MM.1S (cell line): ENCODE measurements at regions not wholly inside any gene's neighbourhood (a gene's known extent, or its start where the extent isn't known, plus 50 kb on each side); places are given as distances from the start of the nearest gene placed in this dataset.

ENCODE experiments used
- DNase-seq: peaks from one replicate; pipeline ENCODE4 v3.0.0-alpha.2; 2015
- H2AFZ ChIP-seq: fragments of 300-600 bp; sonication (generic); 2 replicates; pipeline ENCODE4 v1.6.0; 2016; ENCODE audit warnings: antibody characterized with exemption, low read length
- H3F3A ChIP-seq: fragments of 300-600 bp; sonication (generic); 2 replicates; pipeline ENCODE4 v1.6.1; 2016; ENCODE audit warnings: mild to moderate bottlenecking, antibody characterized with exemption, low read length, moderate library complexity, mixed read lengths; ENCODE audit not compliant: insufficient read depth
- H3K27ac ChIP-seq: fragments of 300-600 bp; sonication (generic); 2 replicates; pipeline ENCODE4 v1.5.1; 2016; ENCODE audit warnings: mild to moderate bottlenecking, low read length
- H3K27me3 ChIP-seq: fragments of 300-600 bp; sonication (generic); replicated peaks from 2 replicates; pipeline ENCODE4 v1.6.0; 2016; ENCODE audit warnings: low read length; ENCODE audit not compliant: insufficient read depth
- H3K36me3 ChIP-seq: fragments of 300-600 bp; sonication (generic); replicated peaks from 2 replicates; pipeline ENCODE4 v1.6.1; 2016; ENCODE audit warnings: mild to moderate bottlenecking, low read length, mixed read lengths; ENCODE audit not compliant: insufficient read depth
- H3K4me1 ChIP-seq: fragments of 300-600 bp; sonication (generic); 2 replicates; pipeline ENCODE4 v1.6.1; 2016; ENCODE audit warnings: low read length, mixed read lengths
- H3K4me2 ChIP-seq: fragments of 300-600 bp; sonication (generic); 2 replicates; pipeline ENCODE4 v1.6.0; 2016; ENCODE audit warnings: low read depth, low read length
- H3K4me3 ChIP-seq: fragments of 300-600 bp; sonication (generic); 2 replicates; pipeline ENCODE4 v1.5.1; 2016; ENCODE audit warnings: low read length, mixed read lengths
- H3K79me2 ChIP-seq: fragments of 300-600 bp; sonication (generic); 2 replicates; pipeline ENCODE4 v1.6.1; 2016; ENCODE audit warnings: mixed run types, low read length, mixed read lengths
- H3K9ac ChIP-seq: fragments of 300-600 bp; sonication (generic); 2 replicates; pipeline ENCODE4 v1.6.1; 2016; ENCODE audit warnings: low read length, mixed read lengths
- H3K9me2 ChIP-seq: fragments of 300-600 bp; sonication (generic); replicated peaks from 2 replicates; pipeline ENCODE4 v1.6.1; 2016; ENCODE audit warnings: mild to moderate bottlenecking, low read length, mixed read lengths; ENCODE audit not compliant: insufficient read depth
- H3K9me3 ChIP-seq: fragments of 300-600 bp; sonication (generic); replicated peaks from 2 replicates; pipeline ENCODE4 v1.6.1; 2016; ENCODE audit warnings: mild to moderate bottlenecking, low read length, mixed read lengths; ENCODE audit not compliant: insufficient read depth
- H4K20me1 ChIP-seq: fragments of 300-600 bp; sonication (generic); 2 replicates; pipeline ENCODE4 v1.6.1; 2016; ENCODE audit warnings: mild to moderate bottlenecking, low read length, moderate library complexity, mixed read lengths; ENCODE audit not compliant: insufficient read depth
- CTCF ChIP-seq: fragments of 300-600 bp; sonication (generic); IDR thresholded peaks from 2 replicates; pipeline ENCODE4 v1.5.1; 2016; ENCODE audit warnings: antibody characterized with exemption, low read length, mixed read lengths
- EZH2 ChIP-seq: fragments of 300-600 bp; sonication (generic); optimal IDR thresholded peaks from 2 replicates; pipeline ENCODE3; 2017; ENCODE audit warnings: low read depth, mild to moderate bottlenecking, antibody characterized with exemption, low read length, mixed read lengths
- EZH2phosphoT487 ChIP-seq: fragments of 300-600 bp; sonication (generic); IDR thresholded peaks from 2 replicates; pipeline ENCODE4 v1.6.1; 2018; ENCODE audit warnings: antibody characterized with exemption, low read length

- Histone ChIP-seq H4K20me1 (no peaks in the 10 kb centered on the region), H3K9me2 (no peaks in the 10 kb centered on the region), H3K9me3 (no peaks in the 10 kb centered on the region), H3K4me1 (no peaks in the 10 kb centered on the region), H3K4me2 (no peak overlapping the region), H3K9ac (no peak overlapping the region), H2AFZ (no peak overlapping the region), H3F3A (no peaks in the 10 kb centered on the region), H3K27me3 (no peaks in the 10 kb centered on the region), H3K4me3 (no peak overlapping the region), H3K79me2 (no peaks in the 10 kb centered on the region), H3K27ac (no peak overlapping the region), H3K36me3 (no peaks in the 10 kb centered on the region)
- TF ChIP-seq EZH2 (no peak), EZH2phosphoT487 (no peak), CTCF (no peak)
- no peak for DNase-seq
These were observed 79.1 kb downstream of the ADRB2 start for GRCh38 chr5:148905541-148905940.

- H3K9me3 ChIP-seq: no peaks in the 10 kb centered on the region
- H3K4me3 ChIP-seq: no peak overlapping the region
- TF ChIP-seq CTCF: no peak
- no peak for TF ChIP-seq EZH2
- no peak for TF ChIP-seq EZH2phosphoT487
- H3K9ac ChIP-seq: no peak overlapping the region
- DNase-seq: no peak
- no peak overlapping the region for H3K4me2 ChIP-seq
- no peak overlapping the region for H2AFZ ChIP-seq
- no peaks in the 10 kb centered on the region for H3K27me3 ChIP-seq
- no peaks in the 10 kb centered on the region for H3F3A ChIP-seq
- H4K20me1 ChIP-seq: no peaks in the 10 kb centered on the region
- no peaks in the 10 kb centered on the region for H3K79me2 ChIP-seq
- H3K4me1 ChIP-seq: no peaks in the 10 kb centered on the region
- no peak overlapping the region for H3K27ac ChIP-seq
- H3K9me2 ChIP-seq: no peaks in the 10 kb centered on the region
- no peaks in the 10 kb centered on the region for H3K36me3 ChIP-seq
These were observed 80.6 kb downstream of the ADRB2 start for GRCh38 chr5:148906968-148907367.

- DNase-seq: no peak
- Histone ChIP-seq H3K9me3 (no peaks in the 10 kb centered on the region), H3F3A (no peaks in the 10 kb centered on the region), H3K4me2 (no peak overlapping the region), H3K36me3 (no peaks in the 10 kb centered on the region), H3K9ac (no peak overlapping the region), H3K4me1 (peaks cover 10% of the 10 kb centered on the region), H2AFZ (no peak overlapping the region), H3K4me3 (no peak overlapping the region), H3K79me2 (no peaks in the 10 kb centered on the region), H4K20me1 (no peaks in the 10 kb centered on the region), H3K27me3 (no peaks in the 10 kb centered on the region), H3K9me2 (no peaks in the 10 kb centered on the region), H3K27ac (no peak overlapping the region)
- TF ChIP-seq CTCF (no peak), EZH2phosphoT487 (no peak), EZH2 (no peak)
These were observed 82.6 kb downstream of the ADRB2 start for GRCh38 chr5:148909040-148909439.

GRCh38 chr5:148909766-148910165 lies 83.4 kb downstream of the ADRB2 start:
- Histone ChIP-seq H3K79me2 (no peaks in the 10 kb centered on the region), H2AFZ (no peak overlapping the region), H3K4me3 (no peak overlapping the region), H3F3A (no peaks in the 10 kb centered on the region), H3K27me3 (no peaks in the 10 kb centered on the region), H3K9me3 (no peaks in the 10 kb centered on the region), H3K36me3 (no peaks in the 10 kb centered on the region), H3K9me2 (no peaks in the 10 kb centered on the region), H3K4me2 (no peak overlapping the region), H3K27ac (no peak overlapping the region), H4K20me1 (no peaks in the 10 kb centered on the region), H3K4me1 (peaks cover 12% of the 10 kb centered on the region), H3K9ac (no peak overlapping the region)
- no peak for DNase-seq
- no peak for TF ChIP-seq EZH2phosphoT487
- no peak for TF ChIP-seq EZH2
- no peak for TF ChIP-seq CTCF
